ENCODE measurements at regions not wholly inside any gene's neighbourhood (a gene's known extent, or its start where the extent isn't known, plus 50 kb on each side); places are given as distances from the start of the nearest gene placed in this dataset.
"Not testable (repeated sequence)": the region's sequence is repeated elsewhere in the genome, so short reads cannot be mapped to it uniquely, and the experiment has no call there.

- no peak for DNase-seq
- Histone ChIP-seq H3K36me3 (no peaks in the 10 kb centered on the region), H3K4me3 (no peak overlapping the region), H3K27me3 (no peaks in the 10 kb centered on the region), H3K27ac (no peak overlapping the region), H3K4me1 (ENCODE audit: insufficient read depth) (no peaks in the 10 kb centered on the region), H3K9me3 (no peaks in the 10 kb centered on the region)
- 15 to 22% (median 19%) methylated on average over 1 of the region's 1 CpG for WGBS, 3 donors
- TF ChIP-seq EP300 (IDR thresholded peaks at IDR 0.05) = no peak
- no peak for TF ChIP-seq POLR2A (IDR thresholded peaks at IDR 0.05)
- TF ChIP-seq CTCF (IDR thresholded peaks at IDR 0.05) = no peak
- intact Hi-C loops (cut with DNase I) = no loop called here
Measured at GRCh38 chr11:122412581-122412980, 242.9 kb upstream of the UBASH3B start.

GRCh38 chr11:122406466-122406865 is 249.1 kb upstream of the UBASH3B start:
- DNase-seq = no peak
- intact Hi-C loops (cut with DNase I) = no loop called here
- TF ChIP-seq POLR2A (IDR thresholded peaks at IDR 0.05) (no peak), EP300 (IDR thresholded peaks at IDR 0.05) (no peak), CTCF (IDR thresholded peaks at IDR 0.05) (no peak)
- peak overlapping the region in 1 of 2 donors; percentile 4 for H3K27ac ChIP-seq
- peaks cover 2% of the 10 kb centered on the region for H3K4me1 ChIP-seq (ENCODE audit: insufficient read depth)
- no peaks in the 10 kb centered on the region for H3K36me3 ChIP-seq
- 45 to 52% (median 48%) methylated on average over 4 of the region's 4 CpGs for WGBS, 3 donors
- H3K4me3 ChIP-seq = no peak overlapping the region
- no peaks in the 10 kb centered on the region for H3K27me3 ChIP-seq
- no peaks in the 10 kb centered on the region for H3K9me3 ChIP-seq

- TF ChIP-seq CTCF (IDR thresholded peaks at IDR 0.05) (no peak), EP300 (IDR thresholded peaks at IDR 0.05) (no peak)
- WGBS, 3 donors = 8 to 17% (median 9%) methylated on average over 5 of the region's 5 CpGs
- Histone ChIP-seq H3K9me3 (no peaks in the 10 kb centered on the region), H3K4me1 (ENCODE audit: insufficient read depth) (peaks cover 2% of the 10 kb centered on the region), H3K27me3 (no peaks in the 10 kb centered on the region), H3K4me3 (no peak overlapping the region), H3K36me3 (no peaks in the 10 kb centered on the region), H3K27ac (peak overlapping the region in 1 of 2 donors; percentile 4)
- peak in 1 of 5 donors; percentile 18 for DNase-seq
- intact Hi-C loops (cut with DNase I) = no loop called here
Measured at GRCh38 chr11:122405547-122406341, 249.8 kb upstream of the UBASH3B start.

DNA sequence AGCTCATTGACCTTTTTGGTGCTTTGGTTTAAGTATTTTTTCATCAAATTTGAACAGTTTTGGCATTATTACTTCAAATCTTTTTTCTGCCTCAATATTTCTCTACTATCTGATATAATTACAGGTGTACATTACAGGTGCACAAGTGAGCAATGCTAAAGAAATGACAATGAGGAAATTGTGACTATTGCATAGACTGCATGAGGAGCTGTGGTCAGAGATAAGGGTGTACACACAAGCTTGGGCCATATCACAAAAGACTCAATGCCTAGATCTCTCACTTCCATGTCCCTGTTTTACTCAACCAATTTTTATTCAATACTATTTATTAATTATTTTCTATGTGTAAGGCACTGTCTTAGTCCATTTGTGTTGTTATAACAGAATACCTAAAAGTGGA is 251.0 kb upstream of the UBASH3B start:
- H3K4me3 ChIP-seq = no peak overlapping the region
- no peak for TF ChIP-seq EP300 (IDR thresholded peaks at IDR 0.05)
- no peak for TF ChIP-seq POLR2A (IDR thresholded peaks at IDR 0.05)
- TF ChIP-seq CTCF (IDR thresholded peaks at IDR 0.05) = no peak
- no peaks in the 10 kb centered on the region for H3K27me3 ChIP-seq

GRCh38 chr11:122401581-122401980 is 253.9 kb upstream of the UBASH3B start:
- DNase-seq; H3K27me3 ChIP-seq; H3K36me3 ChIP-seq; intact Hi-C loops (cut with DNase I); H3K4me3 ChIP-seq; H3K27ac ChIP-seq; H3K4me1 ChIP-seq (ENCODE audit: insufficient read depth); H3K9me3 ChIP-seq: not testable (repeated sequence)
- 63 to 73% (median 71%) methylated on average over 5 of the region's 5 CpGs for WGBS, 3 donors

More for the DNA sequence above, 251.0 kb upstream of the UBASH3B start:
- Histone ChIP-seq H3K4me1 (ENCODE audit: insufficient read depth) (peaks cover 2% of the 10 kb centered on the region), H3K27ac (no peak overlapping the region), H3K9me3 (no peaks in the 10 kb centered on the region), H3K36me3 (no peaks in the 10 kb centered on the region)
- no peak for DNase-seq
- intact Hi-C loops (cut with DNase I) = no loop called here

Data from ovary (tissue), 7 donors.